GM12872 (cell line): ENCODE measurements at regions not wholly inside any gene's neighbourhood (a gene's known extent, or its start where the extent isn't known, plus 50 kb on each side); places are given as distances from the start of the nearest gene placed in this dataset.

Source experiments
- TF ChIP-seq, protein P1 (sequence below): IDR thresholded peaks from 3 replicates; pipeline ENCODE4 v1.5.1; 2011; ENCODE audit warnings: low read depth, mild to moderate bottlenecking, low read length, moderate library complexity; ENCODE audit not compliant: insufficient read depth

DNA sequence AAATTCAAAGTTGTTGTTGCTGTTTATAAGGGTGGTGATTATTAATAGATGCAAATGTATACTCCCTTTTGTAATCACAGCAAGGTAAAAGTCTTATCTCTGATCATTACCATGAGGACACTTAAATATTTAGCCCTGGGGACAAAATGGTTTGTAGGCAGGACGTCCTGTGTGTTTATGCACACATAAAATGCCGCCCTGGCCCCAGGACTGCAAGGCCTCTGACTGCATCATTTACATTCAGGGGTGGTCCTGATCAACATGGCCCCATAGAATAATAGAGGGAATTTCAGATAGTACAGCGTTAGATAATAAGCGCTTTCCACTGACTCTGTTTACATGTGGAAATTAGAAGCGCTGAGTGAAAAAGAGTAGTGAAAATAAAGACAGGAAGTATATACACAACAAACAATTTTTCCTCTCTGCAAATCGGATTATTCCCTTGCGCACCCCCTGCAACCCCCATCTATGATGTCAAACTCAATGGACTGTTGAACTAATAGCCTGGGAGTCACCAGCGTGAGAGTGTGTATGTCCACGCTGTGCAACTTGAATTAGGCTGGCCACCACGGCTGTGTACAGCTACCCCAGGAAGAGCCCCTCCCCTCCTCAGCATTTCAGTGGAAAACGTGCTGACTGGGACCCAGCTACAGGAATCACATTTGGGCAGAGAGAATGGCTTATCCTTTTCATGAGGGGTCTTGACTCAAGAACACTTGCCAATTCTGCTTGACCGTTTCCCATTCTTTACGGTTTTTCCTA is 291.5 kb downstream of the SOX11 start:
- TF ChIP-seq, protein P1, sequence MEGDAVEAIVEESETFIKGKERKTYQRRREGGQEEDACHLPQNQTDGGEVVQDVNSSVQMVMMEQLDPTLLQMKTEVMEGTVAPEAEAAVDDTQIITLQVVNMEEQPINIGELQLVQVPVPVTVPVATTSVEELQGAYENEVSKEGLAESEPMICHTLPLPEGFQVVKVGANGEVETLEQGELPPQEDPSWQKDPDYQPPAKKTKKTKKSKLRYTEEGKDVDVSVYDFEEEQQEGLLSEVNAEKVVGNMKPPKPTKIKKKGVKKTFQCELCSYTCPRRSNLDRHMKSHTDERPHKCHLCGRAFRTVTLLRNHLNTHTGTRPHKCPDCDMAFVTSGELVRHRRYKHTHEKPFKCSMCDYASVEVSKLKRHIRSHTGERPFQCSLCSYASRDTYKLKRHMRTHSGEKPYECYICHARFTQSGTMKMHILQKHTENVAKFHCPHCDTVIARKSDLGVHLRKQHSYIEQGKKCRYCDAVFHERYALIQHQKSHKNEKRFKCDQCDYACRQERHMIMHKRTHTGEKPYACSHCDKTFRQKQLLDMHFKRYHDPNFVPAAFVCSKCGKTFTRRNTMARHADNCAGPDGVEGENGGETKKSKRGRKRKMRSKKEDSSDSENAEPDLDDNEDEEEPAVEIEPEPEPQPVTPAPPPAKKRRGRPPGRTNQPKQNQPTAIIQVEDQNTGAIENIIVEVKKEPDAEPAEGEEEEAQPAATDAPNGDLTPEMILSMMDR: no peak

DNA sequence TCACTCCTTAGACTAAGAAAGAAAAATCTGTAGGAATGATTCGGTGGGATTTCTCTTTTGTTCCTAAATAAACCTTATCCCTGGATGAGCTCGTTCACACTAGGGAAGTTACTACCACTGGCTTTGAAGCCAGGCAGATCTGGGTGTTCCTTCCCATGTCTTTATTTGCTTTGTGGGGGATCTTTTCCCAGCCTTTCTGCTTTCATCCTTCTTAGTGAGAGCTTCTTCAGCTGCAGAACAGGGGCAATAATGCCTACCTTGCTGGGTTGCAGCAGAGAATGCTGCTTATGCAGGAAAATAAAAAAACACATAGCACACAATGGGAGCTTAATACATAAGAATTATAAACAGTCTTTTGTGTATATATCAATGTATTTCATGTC is 292.1 kb downstream of the SOX11 start:
- TF ChIP-seq, protein P1: no peak

DNA sequence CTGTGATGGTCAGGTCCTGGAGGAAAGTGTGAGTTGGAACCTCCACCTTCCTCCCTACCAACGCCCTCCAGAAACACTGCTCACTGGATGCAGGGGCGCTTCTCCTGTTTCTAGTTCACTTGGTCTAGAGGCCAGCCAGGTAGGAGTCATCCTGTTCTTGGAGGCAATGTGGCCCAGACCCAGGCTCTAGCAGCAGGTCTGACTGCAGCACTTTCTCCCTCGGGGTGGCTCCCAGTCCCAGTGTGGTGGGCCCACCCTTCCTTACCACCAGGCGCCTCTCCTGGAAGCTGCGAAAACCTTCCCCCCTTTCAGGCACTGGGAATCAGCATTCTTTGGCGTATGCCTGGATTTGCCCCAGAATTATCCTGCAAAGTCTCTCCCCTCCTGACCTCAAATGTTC is 292.8 kb downstream of the SOX11 start:
- TF ChIP-seq, protein P1: no peak

- TF ChIP-seq, protein P1: no peak
These were observed 293.6 kb downstream of the SOX11 start for GRCh38 chr2:5985536-5986385.

DNA sequence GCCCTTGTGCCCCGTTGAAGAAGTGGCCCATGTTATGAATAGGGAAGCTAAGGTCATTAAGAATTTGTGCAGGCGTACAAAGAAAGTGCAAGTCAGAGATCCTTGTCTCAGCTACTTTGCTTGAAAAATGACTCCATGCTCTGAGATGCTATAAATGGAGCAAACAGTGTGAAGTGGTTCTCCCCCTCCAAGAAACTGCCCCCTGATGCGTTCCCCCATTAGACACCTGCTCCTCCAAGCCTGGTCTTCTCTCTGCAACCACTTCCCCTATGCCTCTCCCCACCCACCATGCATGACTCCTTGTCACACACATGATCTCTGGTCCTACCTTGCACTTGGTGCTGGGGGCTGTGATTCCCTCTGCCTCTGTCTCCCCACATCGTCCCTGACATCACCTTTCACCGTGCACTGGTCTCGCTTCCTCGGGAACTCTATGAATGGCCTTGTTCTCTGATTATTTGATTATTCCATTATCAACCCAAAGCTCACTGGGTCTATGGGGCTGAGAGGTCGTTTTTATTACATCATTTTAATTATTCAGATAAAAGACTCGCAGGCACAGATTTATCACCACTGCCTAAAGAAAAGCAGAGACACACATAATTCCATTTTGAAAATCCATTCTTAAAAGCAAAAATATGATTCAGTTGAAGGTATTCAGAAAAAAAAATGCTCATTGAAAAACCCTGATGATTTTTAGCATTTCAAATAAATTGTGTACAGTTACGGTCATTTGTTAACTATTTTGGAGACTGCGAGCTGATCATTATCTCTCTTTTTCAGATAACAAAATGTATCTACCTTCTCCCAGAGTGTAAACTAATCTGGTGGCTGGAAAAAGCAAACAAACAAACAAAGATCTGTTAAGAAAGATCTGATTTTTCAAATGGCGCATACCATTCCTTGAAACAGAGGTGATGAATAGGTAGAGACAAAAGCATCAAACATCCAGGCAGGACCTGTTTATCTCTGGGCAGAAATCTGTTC is 294.9 kb downstream of the SOX11 start:
- TF ChIP-seq, protein P1: no peak

- TF ChIP-seq, protein P1: no peak
These were observed 295.9 kb downstream of the SOX11 start for GRCh38 chr2:5988120-5988519.

DNA sequence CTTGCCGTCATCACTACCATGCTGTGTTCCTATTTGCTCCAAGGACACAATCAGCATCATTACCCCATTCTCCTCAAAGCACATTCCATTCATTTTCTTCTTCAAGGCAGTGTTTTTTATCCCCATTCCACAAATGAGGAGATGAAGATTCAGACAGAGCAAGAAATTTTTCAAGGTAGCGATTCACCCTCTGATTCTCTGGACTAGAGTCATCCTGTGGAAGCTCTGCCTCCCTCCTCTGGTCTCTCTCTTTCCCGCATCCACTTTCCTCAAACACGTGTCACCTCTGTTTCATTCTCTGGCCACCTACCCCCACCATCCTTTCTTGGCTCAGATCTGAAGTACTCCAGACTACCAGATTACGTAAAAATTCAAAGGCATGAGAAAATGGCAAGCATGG is 297.9 kb downstream of the SOX11 start:
- TF ChIP-seq, protein P1: no peak
